Mesendoderm (in vitro differentiated cells): ENCODE measurements at regions not wholly inside any gene's neighbourhood (a gene's known extent, or its start where the extent isn't known, plus 50 kb on each side); places are given as distances from the start of the nearest gene placed in this dataset.

Source experiments
- DNase-seq: peaks from one replicate; pipeline ENCODE4 v3.0.0; 2013
- H2AK5ac ChIP-seq: 2 replicates; pipeline ENCODE4 v1.6.1; 2013; ENCODE audit warnings: low read length, inconsistent platforms
- H2BK120ac ChIP-seq: 2 replicates; pipeline ENCODE4 v1.6.1; 2013; ENCODE audit warnings: low read depth, mild to moderate bottlenecking, low read length, moderate library complexity, mixed read lengths
- H2BK15ac ChIP-seq: replicated peaks from 2 replicates; pipeline ENCODE4 v1.6.1; 2013; ENCODE audit warnings: low read depth, mild to moderate bottlenecking, moderate library complexity
- H2BK5ac ChIP-seq: 2 replicates; pipeline ENCODE4 v1.6.1; 2013; ENCODE audit warnings: low read length, inconsistent platforms
- H3K18ac ChIP-seq: 2 replicates; pipeline ENCODE4 v1.6.1; 2013; ENCODE audit warnings: mild to moderate bottlenecking, low read length, mixed read lengths
- H3K23ac ChIP-seq: one replicate; pipeline ENCODE4 v1.6.1; 2013; ENCODE audit warnings: low read length
- H3K27ac ChIP-seq: 2 replicates; pipeline ENCODE4 v1.5.1; 2013; ENCODE audit warnings: low read depth, mild to moderate bottlenecking, inconsistent platforms, low read length, moderate library complexity
- H3K27me3 ChIP-seq: 2 replicates; pipeline ENCODE4 v1.6.1; 2013; ENCODE audit warnings: low read length, control low read depth, mild to moderate bottlenecking, inconsistent platforms; ENCODE audit not compliant: insufficient read depth, poor library complexity
- H3K36me3 ChIP-seq: 2 replicates; pipeline ENCODE4 v1.6.1; 2013; ENCODE audit warnings: low read length, inconsistent platforms; ENCODE audit not compliant: control insufficient read depth, insufficient read depth
- H3K4ac ChIP-seq: one replicate; pipeline ENCODE4 v1.6.1; 2013; ENCODE audit warnings: low read depth, mild to moderate bottlenecking, low read length, moderate library complexity
- H3K4me1 ChIP-seq: 2 replicates; pipeline ENCODE4 v1.6.1; 2013; ENCODE audit warnings: low read depth, low read length, inconsistent platforms; ENCODE audit not compliant: control insufficient read depth
- H3K4me2 ChIP-seq: 2 replicates; pipeline ENCODE4 v1.6.1; 2013; ENCODE audit warnings: low read length
- H3K4me3 ChIP-seq: 2 replicates; pipeline ENCODE4 v1.5.1; 2013; ENCODE audit warnings: mild to moderate bottlenecking, low read length
- H3K56ac ChIP-seq: one replicate; pipeline ENCODE4 v1.6.1; 2013; ENCODE audit warnings: low read length
- H3K79me1 ChIP-seq: 2 replicates; pipeline ENCODE4 v1.6.1; 2013; ENCODE audit warnings: low read length, inconsistent platforms
- H3K79me2 ChIP-seq: 2 replicates; pipeline ENCODE4 v1.6.1; 2013; ENCODE audit warnings: mild to moderate bottlenecking, low read length; ENCODE audit not compliant: control insufficient read depth, insufficient read depth
- H3K9ac ChIP-seq: 2 replicates; pipeline ENCODE4 v1.6.1; 2013; ENCODE audit warnings: low read length, inconsistent platforms
- H4K5ac ChIP-seq: one replicate; pipeline ENCODE4 v1.6.1; 2013; ENCODE audit warnings: low read length
- H4K8ac ChIP-seq: one replicate; pipeline ENCODE4 v1.6.1; 2013; ENCODE audit warnings: low read depth, mild to moderate bottlenecking, control low read depth, low read length, moderate library complexity
- WGBS: extraction: QIAGEN DNeasy Blood & Tissue Kit; methylation state at CpG from one replicate; pipeline ENCODE4 v1.1.7; 2013; ENCODE audit warnings: low lambda C conversion rate, missing lambda C conversion rate; ENCODE audit not compliant: insufficient coverage; ENCODE audit errors: extremely low coverage; 5-methylcytosine and 5-hydroxymethylcytosine counted together

DNA sequence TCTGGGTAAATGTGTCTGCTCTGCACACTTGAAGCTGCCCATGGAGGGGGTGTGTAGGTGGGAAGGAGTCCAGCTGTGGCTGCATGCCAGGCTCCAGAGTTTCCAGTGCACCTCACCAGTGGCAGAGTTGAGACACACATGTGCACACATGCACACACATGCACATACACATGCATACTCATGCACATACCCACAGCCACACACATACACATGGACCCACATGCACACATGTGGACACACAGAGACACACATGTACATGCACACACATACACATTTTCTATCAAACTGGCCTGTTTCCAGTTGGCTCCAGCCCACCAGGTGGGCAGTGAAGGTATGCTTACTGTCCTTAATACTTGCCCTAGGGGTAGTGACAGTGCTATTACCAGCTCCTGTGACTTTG lies 99.7 kb downstream of the RAMP3 start:
- no peak overlapping the region for H2BK120ac ChIP-seq
- no peak overlapping the region for H3K4me2 ChIP-seq
- H3K9ac ChIP-seq, result no peak overlapping the region
- H3K56ac ChIP-seq, result no peak overlapping the region
- H3K23ac ChIP-seq, result no peak overlapping the region
- H3K4me1 ChIP-seq, result no peaks in the 10 kb centered on the region
- H4K5ac ChIP-seq, result no peak overlapping the region
- no peak overlapping the region for H3K4me3 ChIP-seq
- H3K36me3 ChIP-seq, result no peaks in the 10 kb centered on the region
- H3K79me1 ChIP-seq, result no peaks in the 10 kb centered on the region
- no peak overlapping the region for H4K8ac ChIP-seq
- no peak overlapping the region for H2BK5ac ChIP-seq
- H2AK5ac ChIP-seq, result no peak overlapping the region
- no peaks in the 10 kb centered on the region for H3K27me3 ChIP-seq
- no peak for DNase-seq
- H3K79me2 ChIP-seq, result no peaks in the 10 kb centered on the region
- no peak overlapping the region for H3K4ac ChIP-seq
- no peak overlapping the region for H2BK15ac ChIP-seq
- no peak overlapping the region for H3K18ac ChIP-seq
- no peak overlapping the region for H3K27ac ChIP-seq

DNA sequence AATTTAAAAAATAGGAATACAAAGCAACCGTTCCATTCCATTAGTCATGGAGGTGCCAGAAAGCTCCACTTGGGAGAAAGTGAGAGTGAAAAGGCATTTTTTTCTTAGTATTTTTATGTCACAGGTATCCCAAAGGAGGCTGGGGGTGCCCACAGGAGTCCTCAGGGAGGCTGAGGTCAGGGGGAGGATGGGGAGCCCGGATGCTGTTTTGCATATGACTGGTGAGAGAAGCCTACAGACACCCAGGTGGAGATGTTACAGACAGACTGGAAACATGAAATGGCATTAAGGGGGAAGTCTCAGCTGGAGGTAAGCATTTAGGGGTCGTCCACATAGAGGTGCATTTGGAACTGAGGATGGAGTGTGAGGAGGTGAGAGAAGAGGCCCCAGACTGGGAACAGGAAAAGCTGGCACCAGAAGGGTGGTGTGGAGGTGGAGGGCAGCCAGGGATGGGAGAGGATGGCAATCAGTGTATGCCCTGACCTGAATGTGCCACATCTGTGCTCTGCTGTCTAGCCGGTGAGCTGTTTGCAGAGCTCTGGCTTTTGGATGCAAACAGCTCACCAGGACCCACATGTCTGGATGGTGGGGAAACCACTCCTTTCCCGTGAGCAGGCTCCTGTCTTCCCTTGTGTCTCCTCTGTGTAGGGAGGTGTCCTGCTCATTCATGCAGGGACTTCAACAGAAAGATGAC lies 101.1 kb downstream of the RAMP3 start:
- Histone ChIP-seq H3K56ac (no peak overlapping the region), H3K23ac (no peak overlapping the region), H2AK5ac (no peak overlapping the region), H3K4me1 (no peaks in the 10 kb centered on the region), H3K4me2 (no peak overlapping the region), H2BK15ac (no peak overlapping the region), H3K36me3 (no peaks in the 10 kb centered on the region), H4K5ac (no peak overlapping the region), H3K27me3 (no peaks in the 10 kb centered on the region), H3K79me1 (no peaks in the 10 kb centered on the region), H3K4ac (no peak overlapping the region), H3K4me3 (no peak overlapping the region), H3K27ac (no peak overlapping the region), H3K9ac (no peak overlapping the region), H3K79me2 (no peaks in the 10 kb centered on the region), H4K8ac (no peak overlapping the region), H2BK120ac (no peak overlapping the region), H2BK5ac (no peak overlapping the region), H3K18ac (no peak overlapping the region)
- no CpG with 5 or more reads among the region's 5 CpGs for WGBS
- DNase-seq, result no peak

DNA sequence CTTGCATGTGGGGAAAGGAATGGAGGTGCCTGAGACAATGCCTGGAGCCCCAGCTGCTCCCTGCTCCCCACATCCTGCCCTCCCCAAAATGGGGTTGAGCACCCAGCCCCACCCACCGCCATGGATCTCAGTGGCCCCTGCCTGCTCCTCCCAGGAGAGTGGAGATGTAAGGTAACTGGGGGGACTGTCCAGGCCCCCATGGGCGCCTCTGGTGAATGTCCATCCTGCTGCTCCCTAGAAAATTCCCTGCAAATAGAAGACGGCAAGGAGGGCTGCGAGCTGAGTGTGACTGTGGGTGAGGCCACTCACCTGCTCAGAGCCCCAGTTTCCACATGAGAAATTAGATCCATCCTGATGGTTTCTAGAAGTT lies 101.6 kb downstream of the RAMP3 start:
- Histone ChIP-seq H3K27ac (no peak overlapping the region), H3K18ac (no peak overlapping the region), H3K4ac (no peak overlapping the region), H3K56ac (no peak overlapping the region), H3K4me2 (no peak overlapping the region), H3K23ac (no peak overlapping the region), H4K5ac (no peak overlapping the region), H3K27me3 (no peaks in the 10 kb centered on the region), H2BK5ac (no peak overlapping the region), H2BK15ac (no peak overlapping the region), H4K8ac (no peak overlapping the region), H2AK5ac (no peak overlapping the region), H3K4me3 (no peak overlapping the region), H3K36me3 (no peaks in the 10 kb centered on the region), H2BK120ac (no peak overlapping the region), H3K79me2 (no peaks in the 10 kb centered on the region), H3K79me1 (no peaks in the 10 kb centered on the region), H3K9ac (no peak overlapping the region), H3K4me1 (no peaks in the 10 kb centered on the region)
- WGBS, result no CpG with 5 or more reads among the region's 4 CpGs
- DNase-seq, result no peak

DNA sequence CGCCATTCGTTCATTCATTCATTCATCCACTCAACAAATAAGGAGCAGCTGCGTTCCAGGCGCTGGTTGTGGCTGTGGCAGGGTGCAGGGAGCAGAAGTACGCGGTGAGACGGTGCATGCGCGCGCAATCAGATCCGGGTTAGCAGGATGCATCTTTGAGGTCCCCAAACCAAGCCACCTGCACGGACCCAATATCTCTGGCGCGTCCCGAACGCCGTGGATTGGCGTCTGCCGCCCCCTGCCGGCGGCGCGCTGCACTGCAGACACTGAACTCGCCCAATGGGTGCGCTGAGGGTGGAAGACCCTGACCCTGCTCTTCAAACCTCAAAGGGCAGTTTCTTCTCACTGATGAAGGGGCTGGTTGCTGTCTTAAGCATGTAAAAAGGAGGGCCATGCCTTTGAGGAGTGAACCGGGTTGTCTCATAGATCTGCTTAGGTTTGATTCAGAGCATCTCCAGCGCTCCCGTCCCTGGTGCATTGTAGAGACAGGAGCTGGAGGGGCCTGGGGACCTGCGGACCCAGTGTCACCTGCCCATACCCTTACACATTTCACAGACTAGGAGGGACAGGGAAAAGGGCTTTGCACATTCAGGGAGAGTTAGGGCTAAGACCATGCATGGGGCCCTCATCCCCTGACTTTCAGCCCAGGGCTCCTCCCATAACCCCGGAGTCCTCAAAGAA lies 102.5 kb downstream of the RAMP3 start:
- Histone ChIP-seq H3K36me3 (no peaks in the 10 kb centered on the region), H3K27ac (no peak overlapping the region), H3K18ac (no peak overlapping the region), H2AK5ac (no peak overlapping the region), H3K23ac (no peak overlapping the region), H3K27me3 (no peaks in the 10 kb centered on the region), H4K8ac (no peak overlapping the region), H2BK15ac (no peak overlapping the region), H3K79me2 (no peaks in the 10 kb centered on the region), H4K5ac (no peak overlapping the region), H3K9ac (no peak overlapping the region), H3K79me1 (no peaks in the 10 kb centered on the region), H2BK120ac (no peak overlapping the region), H2BK5ac (no peak overlapping the region), H3K4me1 (no peaks in the 10 kb centered on the region), H3K56ac (no peak overlapping the region), H3K4me3 (no peak overlapping the region), H3K4me2 (no peak overlapping the region), H3K4ac (no peak overlapping the region)
- no CpG with 5 or more reads among the region's 30 CpGs for WGBS
- peak; percentile 69 for DNase-seq

DNA sequence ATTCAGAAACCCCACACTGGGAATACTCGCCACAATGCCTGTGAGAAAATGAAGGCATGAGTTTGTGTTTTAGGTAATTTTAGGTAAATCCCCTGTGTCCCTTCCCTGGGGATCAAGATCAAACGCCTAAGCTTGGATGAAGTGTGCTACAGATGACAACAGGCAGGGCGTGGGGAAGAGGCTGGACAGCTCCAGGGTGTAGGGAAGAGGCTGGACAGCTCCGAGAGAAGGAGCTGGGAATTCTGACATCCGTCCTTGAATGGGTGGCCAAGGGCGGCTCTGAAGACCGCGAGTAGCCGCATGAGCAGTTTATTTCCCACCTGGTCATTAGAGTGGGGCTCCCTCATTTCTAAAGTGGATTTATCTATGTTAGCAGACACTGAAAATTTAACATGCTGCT lies 109.7 kb downstream of the RAMP3 start:
- Histone ChIP-seq H3K36me3 (no peaks in the 10 kb centered on the region), H2BK15ac (no peak overlapping the region), H3K79me2 (no peaks in the 10 kb centered on the region), H3K27me3 (no peaks in the 10 kb centered on the region), H3K56ac (no peak overlapping the region), H4K8ac (no peak overlapping the region), H3K23ac (no peak overlapping the region), H2AK5ac (no peak overlapping the region), H3K4me1 (no peaks in the 10 kb centered on the region), H3K79me1 (no peaks in the 10 kb centered on the region), H3K4ac (no peak overlapping the region), H4K5ac (no peak overlapping the region), H3K9ac (no peak overlapping the region), H3K18ac (no peak overlapping the region), H2BK5ac (no peak overlapping the region), H3K4me3 (no peak overlapping the region), H2BK120ac (no peak overlapping the region), H3K4me2 (no peak overlapping the region), H3K27ac (no peak overlapping the region)
- no CpG with 5 or more reads among the region's 9 CpGs for WGBS
- DNase-seq, result no peak

DNA sequence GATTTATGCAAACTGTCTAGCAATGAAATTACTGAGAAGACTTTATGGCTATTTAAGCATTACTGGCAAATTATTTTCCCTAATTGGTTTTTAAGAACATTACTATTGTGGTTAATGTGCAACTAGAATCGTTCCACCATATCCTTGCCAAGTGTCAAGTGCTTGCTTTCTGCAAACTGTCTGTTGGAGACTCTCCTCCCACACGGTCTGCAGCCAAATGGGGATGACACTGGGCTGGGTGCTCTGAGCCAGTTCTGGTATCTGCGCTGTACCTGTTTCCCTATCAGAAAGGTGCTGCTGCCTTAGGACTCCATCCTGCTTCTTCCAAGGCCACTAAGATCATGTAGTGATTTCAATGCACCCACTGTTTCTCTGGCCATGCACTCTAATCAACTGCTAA lies 110.4 kb downstream of the RAMP3 start:
- no peaks in the 10 kb centered on the region for H3K4me1 ChIP-seq
- no peaks in the 10 kb centered on the region for H3K36me3 ChIP-seq
- no peak overlapping the region for H2AK5ac ChIP-seq
- no peak overlapping the region for H4K8ac ChIP-seq
- H4K5ac ChIP-seq, result no peak overlapping the region
- no peak overlapping the region for H3K56ac ChIP-seq
- H3K9ac ChIP-seq, result no peak overlapping the region
- H3K27ac ChIP-seq, result no peak overlapping the region
- H2BK15ac ChIP-seq, result no peak overlapping the region
- H3K79me1 ChIP-seq, result no peaks in the 10 kb centered on the region
- no peak overlapping the region for H2BK120ac ChIP-seq
- H3K79me2 ChIP-seq, result no peaks in the 10 kb centered on the region
- H3K4ac ChIP-seq, result no peak overlapping the region
- no peak overlapping the region for H3K4me3 ChIP-seq
- DNase-seq, result no peak
- no peak overlapping the region for H3K18ac ChIP-seq
- no peak overlapping the region for H3K23ac ChIP-seq
- WGBS, result no CpG with 5 or more reads among the region's 3 CpGs
- H3K4me2 ChIP-seq, result no peak overlapping the region
- H3K27me3 ChIP-seq, result no peaks in the 10 kb centered on the region
- no peak overlapping the region for H2BK5ac ChIP-seq
